Activated CD4-positive, alpha-beta T cell treated with anti-CD3 and anti-CD28 coated beads, Interleukin-2, amount 10 ng/mL, durations not matched to agents 7 days and 5 days (primary cell): ENCODE measurements at regions not wholly inside any gene's neighbourhood (a gene's known extent, or its start where the extent isn't known, plus 50 kb on each side); places are given as distances from the start of the nearest gene placed in this dataset.
"Not testable (repeated sequence)": the region's sequence is repeated elsewhere in the genome, so short reads cannot be mapped to it uniquely, and the experiment has no call there.

Source experiments
- CTCF ChIA-PET: fragments of 350-600 bp; sonication (Branson Sonifier 250); formaldehyde crosslinking; loops from one replicate; lab custom pipeline; 2021; ENCODE audit warnings: antibody characterized with exemption; lab: Charles Lee
- POLR2A ChIA-PET: fragments of 350-600 bp; sonication (Branson Sonifier 250); formaldehyde crosslinking; loops from one replicate; lab custom pipeline; 2021; ENCODE audit warnings: antibody characterized with exemption; lab: Charles Lee
- DNase-seq: peaks from one replicate; pipeline ENCODE4 v3.0.0-alpha.2; 2020
- H3K27ac Mint-ChIP-seq: one replicate; pipeline ENCODE4 v1.8.0; 2021; ENCODE audit warnings: mild to moderate bottlenecking, moderate library complexity, mixed read lengths
- H3K27me3 Mint-ChIP-seq: one replicate; pipeline ENCODE4 v1.8.0; 2021; ENCODE audit warnings: mixed read lengths
- H3K36me3 Mint-ChIP-seq: one replicate; pipeline ENCODE4 v1.8.0; 2021; ENCODE audit warnings: low read depth, mixed read lengths
- H3K4me1 Mint-ChIP-seq: one replicate; pipeline ENCODE4 v1.8.0; 2021; ENCODE audit warnings: mixed read lengths
- H3K4me3 Mint-ChIP-seq: one replicate; pipeline ENCODE4 v1.8.0; 2021; ENCODE audit warnings: mild to moderate bottlenecking, moderate library complexity, mixed read lengths
- H3K9me3 Mint-ChIP-seq: one replicate; pipeline ENCODE4 v1.8.0; 2021; ENCODE audit warnings: mixed read lengths

DNA sequence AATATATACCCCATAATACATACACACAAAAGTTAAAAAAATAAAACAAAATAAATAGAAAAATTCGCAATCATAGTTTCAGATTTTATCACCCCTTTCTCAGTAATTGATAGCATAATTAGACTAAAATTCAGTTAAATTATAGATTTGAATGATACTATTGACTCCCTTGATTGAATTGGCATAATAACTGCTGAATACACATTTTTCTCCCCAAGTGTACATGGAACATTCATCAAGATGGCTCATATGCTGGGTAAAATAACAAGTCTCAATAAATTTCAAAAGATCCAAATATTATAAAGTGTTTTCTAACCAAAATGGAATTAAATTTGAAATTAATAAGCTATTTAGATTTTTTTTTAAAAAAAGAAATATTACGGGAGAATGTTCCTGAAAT, 616.1 kb downstream of the MAFB start:
- POLR2A ChIA-PET: no interaction called here
- Mint-ChIP-seq H3K27ac (no peak overlapping the region), H3K36me3 (no peaks in the 10 kb centered on the region), H3K9me3 (no peaks in the 10 kb centered on the region), H3K4me3 (no peak overlapping the region), H3K4me1 (no peaks in the 10 kb centered on the region), H3K27me3 (no peaks in the 10 kb centered on the region)
- CTCF ChIA-PET: interaction anchor here (0.6 kb wide), 1 partner anchor 529 kb away, joined by 3 read pairs; no protein-coding TSS in a partner anchor
- no peak for DNase-seq

DNA sequence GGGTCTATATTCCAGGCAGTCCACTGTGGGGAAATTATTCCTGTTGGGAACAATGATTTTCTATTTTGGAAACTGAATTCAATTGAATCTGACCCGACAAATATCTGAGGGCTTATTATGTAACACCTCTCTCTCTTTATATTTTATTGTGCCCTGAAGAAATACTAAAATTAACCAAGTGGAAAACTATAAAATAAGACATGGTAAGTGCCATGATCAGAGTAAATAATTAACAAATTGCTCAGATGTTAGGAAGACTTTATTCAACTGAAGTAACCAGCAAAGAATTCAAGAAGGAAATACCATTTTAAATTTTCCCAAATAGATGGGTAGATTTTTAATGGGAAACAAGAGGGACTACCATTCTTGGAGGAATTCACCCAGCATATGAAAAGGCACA, 632.9 kb downstream of the MAFB start:
- CTCF ChIA-PET: no interaction called here
- POLR2A ChIA-PET: no interaction called here
- no peaks in the 10 kb centered on the region for H3K9me3 Mint-ChIP-seq
- no peak for DNase-seq
- no peak overlapping the region for H3K4me3 Mint-ChIP-seq
- H3K4me1 Mint-ChIP-seq: no peaks in the 10 kb centered on the region
- no peaks in the 10 kb centered on the region for H3K36me3 Mint-ChIP-seq
- H3K27ac Mint-ChIP-seq: no peak overlapping the region
- no peaks in the 10 kb centered on the region for H3K27me3 Mint-ChIP-seq

DNA sequence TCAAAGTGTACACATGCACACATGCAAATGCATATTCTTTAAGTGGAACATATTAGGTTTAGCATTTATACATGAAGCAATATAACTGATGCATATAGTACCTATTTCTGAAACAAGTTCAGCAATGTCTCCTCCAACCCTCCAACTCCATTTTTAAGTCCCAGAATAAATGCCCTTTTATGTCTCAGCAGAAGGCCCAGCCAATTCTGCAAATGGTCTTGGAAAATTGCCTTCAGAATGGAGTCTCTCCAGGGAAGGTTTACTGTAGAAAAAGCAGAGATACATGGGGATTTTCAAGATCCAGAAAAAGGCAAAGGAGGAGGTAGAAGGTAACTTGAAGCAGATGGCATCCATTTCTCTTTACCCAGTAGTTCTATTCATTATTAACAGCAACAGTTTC, 633.3 kb downstream of the MAFB start:
- no peak overlapping the region for H3K27ac Mint-ChIP-seq
- CTCF ChIA-PET: no interaction called here

DNA sequence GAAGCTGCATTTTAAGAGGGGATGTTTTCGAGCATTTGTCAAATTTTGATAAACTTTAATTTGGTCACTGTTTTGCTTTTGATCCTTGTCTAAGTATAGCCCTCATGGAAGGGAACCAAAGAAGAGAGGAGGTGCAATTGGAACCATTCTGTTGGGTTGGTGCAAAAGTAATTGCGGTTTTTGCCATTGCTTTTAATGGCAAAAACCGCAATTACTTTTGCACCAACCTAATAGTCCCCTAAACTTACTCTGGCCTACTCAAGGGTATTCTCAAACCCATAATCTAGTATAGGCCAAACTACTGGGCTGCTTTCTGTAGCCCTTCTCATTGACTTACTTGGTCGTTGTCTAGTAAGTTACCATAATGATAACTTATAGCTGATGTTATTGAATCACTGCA, 634.7 kb downstream of the MAFB start:
- ChIA-PET CTCF (no interaction called here), POLR2A (no interaction called here)
- Mint-ChIP-seq H3K27ac (no peak overlapping the region), H3K4me3 (no peak overlapping the region), H3K36me3 (no peaks in the 10 kb centered on the region), H3K27me3 (no peaks in the 10 kb centered on the region), H3K4me1 (no peaks in the 10 kb centered on the region), H3K9me3 (no peaks in the 10 kb centered on the region)
- no peak for DNase-seq

More for the DNA sequence above, 633.3 kb downstream of the MAFB start:
- no peaks in the 10 kb centered on the region for H3K9me3 Mint-ChIP-seq
- H3K27me3 Mint-ChIP-seq: no peaks in the 10 kb centered on the region
- no peak overlapping the region for H3K4me3 Mint-ChIP-seq
- POLR2A ChIA-PET: no interaction called here
- no peaks in the 10 kb centered on the region for H3K4me1 Mint-ChIP-seq
- no peaks in the 10 kb centered on the region for H3K36me3 Mint-ChIP-seq
- no peak for DNase-seq

DNA sequence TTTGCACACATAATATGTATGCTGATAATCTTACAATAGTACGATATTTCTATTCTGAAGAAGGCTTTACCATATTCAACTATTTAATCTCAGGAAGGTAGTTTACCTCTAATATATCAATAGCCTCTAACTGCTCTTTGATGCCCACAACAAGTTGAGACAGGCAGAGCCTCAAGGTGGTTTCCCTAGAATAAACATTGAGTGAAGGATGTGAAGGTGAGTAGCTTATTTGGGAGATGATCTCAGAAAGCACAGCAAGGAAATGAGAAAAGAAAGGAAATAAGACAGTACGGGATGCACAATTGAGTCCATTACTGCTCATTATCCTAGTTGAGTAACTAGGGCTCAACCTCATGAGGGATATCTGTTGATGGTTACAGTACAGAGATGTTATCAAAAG, 638.4 kb downstream of the MAFB start:
- ChIA-PET POLR2A (no interaction called here), CTCF (no interaction called here)
- no peaks in the 10 kb centered on the region for H3K4me1 Mint-ChIP-seq
- H3K36me3 Mint-ChIP-seq: no peaks in the 10 kb centered on the region
- H3K9me3 Mint-ChIP-seq: no peaks in the 10 kb centered on the region
- H3K27me3 Mint-ChIP-seq: no peaks in the 10 kb centered on the region
- no peak overlapping the region for H3K27ac Mint-ChIP-seq
- DNase-seq: no peak
- H3K4me3 Mint-ChIP-seq: no peak overlapping the region

DNA sequence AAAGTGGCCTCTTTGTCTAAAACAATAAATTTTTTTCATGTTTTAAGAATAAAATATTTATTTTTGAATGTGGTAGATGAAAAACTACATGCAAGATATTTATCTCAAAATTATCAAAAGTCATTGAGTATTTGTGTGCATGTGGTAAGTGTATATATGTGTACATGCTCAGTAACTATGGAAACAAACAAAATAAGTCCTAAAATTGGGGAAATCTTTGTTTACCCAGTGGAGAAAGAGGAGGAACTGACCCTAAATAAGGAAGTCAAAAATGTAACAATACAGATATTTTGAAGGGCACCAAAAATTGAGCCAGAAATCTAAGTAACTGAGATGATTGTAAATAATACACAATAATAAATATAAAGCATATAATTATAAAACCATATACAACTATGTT, 639.2 kb downstream of the MAFB start:
- no peak for DNase-seq
- H3K9me3 Mint-ChIP-seq: no peaks in the 10 kb centered on the region
- no peak overlapping the region for H3K27ac Mint-ChIP-seq
- no peaks in the 10 kb centered on the region for H3K27me3 Mint-ChIP-seq
- H3K4me1 Mint-ChIP-seq: no peaks in the 10 kb centered on the region
- no peaks in the 10 kb centered on the region for H3K36me3 Mint-ChIP-seq
- H3K4me3 Mint-ChIP-seq: no peak overlapping the region
- ChIA-PET POLR2A (no interaction called here), CTCF (no interaction called here)

DNA sequence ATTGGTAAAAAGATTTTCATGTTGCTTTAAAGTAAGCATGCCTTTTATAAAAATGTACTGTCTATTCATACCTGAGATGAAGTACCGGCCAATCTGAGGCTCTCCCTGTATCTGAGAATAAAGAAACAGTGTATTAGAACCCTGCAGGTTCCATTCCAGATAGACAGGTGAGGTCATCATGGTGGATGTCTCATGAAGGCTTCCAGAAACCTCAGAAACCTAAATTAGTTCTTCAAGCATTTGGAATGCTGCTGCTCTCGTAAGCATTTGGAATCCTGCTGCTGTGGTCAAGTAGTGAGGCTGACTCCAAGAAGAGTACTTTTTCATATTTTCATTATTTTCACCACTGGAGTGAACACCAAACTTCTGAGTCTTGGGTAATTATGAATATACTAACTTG, 642.3 kb downstream of the MAFB start:
- H3K4me3 Mint-ChIP-seq: no peak overlapping the region
- no peak overlapping the region for H3K27ac Mint-ChIP-seq
- ChIA-PET POLR2A (no interaction called here), CTCF (no interaction called here)
- no peaks in the 10 kb centered on the region for H3K36me3 Mint-ChIP-seq
- no peak for DNase-seq
- no peaks in the 10 kb centered on the region for H3K27me3 Mint-ChIP-seq
- no peaks in the 10 kb centered on the region for H3K9me3 Mint-ChIP-seq
- no peaks in the 10 kb centered on the region for H3K4me1 Mint-ChIP-seq

GRCh38 chr20:40037511-40037910, 651.5 kb downstream of the MAFB start:
- no peak overlapping the region for H3K4me3 Mint-ChIP-seq
- ChIA-PET POLR2A (no interaction called here), CTCF (no interaction called here)
- no peaks in the 10 kb centered on the region for H3K4me1 Mint-ChIP-seq
- no peaks in the 10 kb centered on the region for H3K36me3 Mint-ChIP-seq
- H3K27me3 Mint-ChIP-seq: no peaks in the 10 kb centered on the region
- no peak overlapping the region for H3K27ac Mint-ChIP-seq
- DNase-seq: no peak
- H3K9me3 Mint-ChIP-seq: no peaks in the 10 kb centered on the region

DNA sequence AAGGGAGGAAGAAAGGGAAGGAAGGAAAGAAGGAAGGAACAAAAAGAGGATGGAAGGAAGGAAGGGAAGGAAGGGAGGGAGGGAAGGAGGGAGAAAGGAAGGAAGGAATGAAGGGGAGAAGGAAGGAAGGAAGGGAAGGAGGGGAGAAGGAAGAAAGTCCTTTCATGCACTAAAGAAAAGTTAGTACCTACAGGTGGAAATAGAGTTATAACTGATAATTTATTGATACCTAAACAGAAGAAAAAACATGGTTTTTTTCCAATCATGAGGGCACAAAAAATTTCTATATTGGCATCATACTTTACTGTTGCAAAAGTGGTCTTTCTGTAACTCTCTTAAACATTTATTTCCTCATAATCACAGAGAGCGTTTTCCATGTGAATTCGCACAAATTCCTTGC, 659.4 kb downstream of the MAFB start:
- Mint-ChIP-seq H3K4me3 (no peak overlapping the region), H3K27me3 (no peaks in the 10 kb centered on the region), H3K9me3 (peaks cover 3% of the 10 kb centered on the region), H3K27ac (no peak overlapping the region), H3K4me1 (no peaks in the 10 kb centered on the region), H3K36me3 (no peaks in the 10 kb centered on the region)
- POLR2A ChIA-PET: no interaction called here
- no peak for DNase-seq
- CTCF ChIA-PET: no interaction called here

DNA sequence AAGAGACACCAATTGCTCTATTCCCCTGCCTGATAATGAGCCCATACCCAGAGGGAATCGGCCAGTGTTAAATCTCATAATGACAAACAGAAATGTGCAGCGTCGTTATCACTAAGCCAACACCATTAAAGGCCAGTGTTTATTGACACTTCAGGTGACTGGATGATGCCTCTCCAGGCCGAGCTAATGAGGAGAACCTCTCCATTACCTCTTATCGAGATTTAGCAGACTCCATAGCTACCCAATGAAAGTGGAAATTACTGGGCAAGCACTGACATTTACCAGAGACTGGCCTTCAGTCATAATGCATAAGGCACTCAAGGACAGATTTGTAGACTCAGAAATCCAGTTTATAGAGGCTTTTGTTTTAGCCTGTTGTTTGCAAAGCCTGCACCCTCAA, 669.5 kb downstream of the MAFB start:
- no peaks in the 10 kb centered on the region for H3K4me1 Mint-ChIP-seq
- no peak overlapping the region for H3K4me3 Mint-ChIP-seq
- POLR2A ChIA-PET: no interaction called here
- H3K36me3 Mint-ChIP-seq: no peaks in the 10 kb centered on the region
- CTCF ChIA-PET: no interaction called here
- no peak overlapping the region for H3K27ac Mint-ChIP-seq
- H3K9me3 Mint-ChIP-seq: no peaks in the 10 kb centered on the region
- H3K27me3 Mint-ChIP-seq: no peaks in the 10 kb centered on the region
- no peak for DNase-seq

- CTCF ChIA-PET: no interaction called here
These were observed 671.3 kb downstream of the MAFB start for GRCh38 chr20:40017765-40018164.

DNA sequence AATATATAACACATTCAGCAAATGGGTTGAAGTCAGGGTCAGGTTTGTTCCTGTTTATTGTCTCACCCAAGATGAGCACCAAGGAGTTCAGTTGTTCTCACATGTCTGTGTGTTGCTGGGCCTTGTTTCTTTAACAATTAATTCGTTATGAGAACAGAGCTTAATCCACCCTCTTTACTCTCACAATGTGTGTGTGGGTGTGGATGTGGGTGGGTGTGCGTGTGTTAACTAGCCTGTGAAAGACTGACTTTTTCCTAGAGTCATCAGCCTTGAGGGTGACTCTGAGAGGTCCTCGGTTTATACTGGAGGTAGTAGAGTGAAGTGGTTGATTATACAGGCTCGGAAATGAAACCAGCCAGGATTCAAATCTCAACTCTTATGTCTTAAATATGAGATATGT, 672.1 kb downstream of the MAFB start:
- H3K36me3 Mint-ChIP-seq: no peaks in the 10 kb centered on the region
- H3K4me3 Mint-ChIP-seq: no peak overlapping the region
- no peak overlapping the region for H3K27ac Mint-ChIP-seq
- ChIA-PET CTCF (no interaction called here), POLR2A (no interaction called here)
- no peak for DNase-seq
- no peaks in the 10 kb centered on the region for H3K27me3 Mint-ChIP-seq
- H3K9me3 Mint-ChIP-seq: no peaks in the 10 kb centered on the region
- H3K4me1 Mint-ChIP-seq: no peaks in the 10 kb centered on the region

More at GRCh38 chr20:40017765-40018164, 671.3 kb downstream of the MAFB start:
- no peaks in the 10 kb centered on the region for H3K4me1 Mint-ChIP-seq
- DNase-seq: no peak
- POLR2A ChIA-PET: no interaction called here
- H3K27me3 Mint-ChIP-seq: no peaks in the 10 kb centered on the region
- no peaks in the 10 kb centered on the region for H3K9me3 Mint-ChIP-seq
- no peak overlapping the region for H3K27ac Mint-ChIP-seq
- H3K4me3 Mint-ChIP-seq: no peak overlapping the region
- no peaks in the 10 kb centered on the region for H3K36me3 Mint-ChIP-seq

- H3K27ac Mint-ChIP-seq: no peak overlapping the region
- no peaks in the 10 kb centered on the region for H3K4me1 Mint-ChIP-seq
- DNase-seq: no peak
- no peaks in the 10 kb centered on the region for H3K36me3 Mint-ChIP-seq
- POLR2A ChIA-PET: no interaction called here
- CTCF ChIA-PET: no interaction called here
- no peak overlapping the region for H3K4me3 Mint-ChIP-seq
- H3K9me3 Mint-ChIP-seq: no peaks in the 10 kb centered on the region
- H3K27me3 Mint-ChIP-seq: no peaks in the 10 kb centered on the region
These were observed 672.6 kb downstream of the MAFB start for GRCh38 chr20:40016392-40016791.

DNA sequence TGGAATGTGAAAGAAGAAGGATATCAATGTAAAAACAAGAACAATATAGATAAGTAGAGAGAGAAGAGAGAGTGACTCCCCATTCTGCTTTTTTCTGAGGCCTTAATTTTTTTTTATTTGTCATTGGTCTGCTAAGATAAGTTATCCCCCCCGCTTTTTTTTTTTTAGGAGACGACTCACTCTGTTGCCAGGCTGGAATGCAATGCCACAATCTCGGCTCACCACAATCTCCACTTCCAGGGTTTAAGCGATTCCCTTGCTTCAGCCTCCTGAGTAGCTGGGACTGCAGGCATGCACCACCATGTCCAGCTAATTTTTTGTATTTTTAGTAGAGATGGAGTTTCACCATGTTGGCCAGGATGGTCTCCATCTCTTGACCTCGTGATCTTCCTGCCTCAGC, 677.0 kb downstream of the MAFB start:
- H3K4me3 Mint-ChIP-seq, POLR2A ChIA-PET, H3K27me3 Mint-ChIP-seq, H3K27ac Mint-ChIP-seq, H3K4me1 Mint-ChIP-seq, CTCF ChIA-PET, H3K9me3 Mint-ChIP-seq, H3K36me3 Mint-ChIP-seq, DNase-seq: not testable (repeated sequence)
